HG03060 (cell line): ENCODE measurements at regions not wholly inside any gene's neighbourhood (a gene's known extent, or its start where the extent isn't known, plus 50 kb on each side); places are given as distances from the start of the nearest gene placed in this dataset.
A peak's percentile ranks its signal among the peaks of the same experiment; 100 is the strongest.
"Not testable (repeated sequence)": the region's sequence is repeated elsewhere in the genome, so short reads cannot be mapped to it uniquely, and the experiment has no call there.

Source experiments
- ATAC-seq: cut with Tn5 transposase; IDR thresholded peaks from one replicate; pipeline ENCODE4 v1.9.1; 2021; ENCODE audit warnings: low read depth, moderate number of reproducible peaks; ENCODE audit not compliant: unreplicated experiment

- ATAC-seq, result no peak
These were observed 136.9 kb upstream of the RFX3 start for GRCh38 chr9:3662671-3663070.

GRCh38 chr9:3660936-3661335 lies 135.1 kb upstream of the RFX3 start:
- no peak for ATAC-seq

- ATAC-seq, result no peak
These were observed 133.8 kb upstream of the RFX3 start for GRCh38 chr9:3659647-3660046.

GRCh38 chr9:3658964-3659363 lies 133.2 kb upstream of the RFX3 start:
- no peak for ATAC-seq

GRCh38 chr9:3656224-3656623 lies 130.4 kb upstream of the RFX3 start:
- ATAC-seq, result no peak

GRCh38 chr9:3650994-3651622 lies 125.3 kb upstream of the RFX3 start:
- ATAC-seq, result no peak

GRCh38 chr9:3648722-3649246 lies 123.0 kb upstream of the RFX3 start:
- ATAC-seq, result no peak

- ATAC-seq, result no peak
These were observed 122.5 kb upstream of the RFX3 start for GRCh38 chr9:3648266-3648665.

GRCh38 chr9:3647652-3648051 lies 121.9 kb upstream of the RFX3 start:
- ATAC-seq, result no peak

- ATAC-seq, result no peak
These were observed 120.4 kb upstream of the RFX3 start for GRCh38 chr9:3646226-3646625.

- not testable (repeated sequence) for ATAC-seq
These were observed 116.3 kb upstream of the RFX3 start for GRCh38 chr9:3642075-3642474.

- ATAC-seq, result no peak
These were observed 103.7 kb upstream of the RFX3 start for GRCh38 chr9:3629495-3629894.

- ATAC-seq, result no peak
These were observed 102.4 kb upstream of the RFX3 start for GRCh38 chr9:3628239-3628638.

GRCh38 chr9:3608011-3608410 lies 82.2 kb upstream of the RFX3 start:
- peak; percentile 91 for ATAC-seq

GRCh38 chr9:3600672-3601071 lies 74.9 kb upstream of the RFX3 start:
- ATAC-seq, result no peak

- no peak for ATAC-seq
These were observed 72.0 kb upstream of the RFX3 start for GRCh38 chr9:3597792-3598191.

GRCh38 chr9:3586066-3586465 lies 60.3 kb upstream of the RFX3 start:
- no peak for ATAC-seq

GRCh38 chr9:3585606-3586005 lies 59.8 kb upstream of the RFX3 start:
- ATAC-seq, result no peak

- ATAC-seq, result no peak
These were observed 53.0 kb upstream of the RFX3 start for GRCh38 chr9:3578786-3579185.

GRCh38 chr9:3576328-3576727 lies 50.5 kb upstream of the RFX3 start:
- ATAC-seq, result no peak

GRCh38 chr9:3575821-3576220 lies 50.0 kb upstream of the RFX3 start:
- no peak for ATAC-seq
